Keratinocyte (primary cell): ENCODE measurements at regions not wholly inside any gene's neighbourhood (a gene's known extent, or its start where the extent isn't known, plus 50 kb on each side); places are given as distances from the start of the nearest gene placed in this dataset.

ENCODE experiments used
- DNase-seq: peaks from one replicate; pipeline ENCODE4 v3.0.0-alpha.2; 2011; ENCODE audit warnings: low read depth, missing footprints, low spot score
- FAIRE-seq: peaks from 2 replicates; lab custom pipeline; 2011; peaks lifted over from hg19 to GRCh38; lab: Jason Lieb, UNC
- H2AFZ ChIP-seq: 2 replicates; pipeline ENCODE4 v1.6.0; 2012; ENCODE audit warnings: low read length, control low read depth, inconsistent platforms; ENCODE audit not compliant: control insufficient read depth
- H3K27ac ChIP-seq: 2 replicates; pipeline ENCODE4 v1.5.1; 2011; ENCODE audit warnings: low read length; ENCODE audit not compliant: control insufficient read depth, insufficient read depth
- H3K27me3 ChIP-seq: 3 replicates; pipeline ENCODE4 v1.6.0; 2011; ENCODE audit warnings: low read length; ENCODE audit not compliant: control insufficient read depth, insufficient read depth; ENCODE audit errors: extremely low read depth
- H3K36me3 ChIP-seq, 2 experiments: 2 replicates in 1 of 2; 3 replicates in 1 of 2; pipeline ENCODE4 v1.5.1; 2011; ENCODE audit warnings: low read length in 2 of 2, mild to moderate bottlenecking in 1 of 2; ENCODE audit not compliant: control insufficient read depth in 2 of 2, insufficient read depth in 2 of 2; ENCODE audit errors: extremely low read depth in 1 of 2
- H3K4me1 ChIP-seq: 3 replicates; pipeline ENCODE4 v1.5.1; 2011; ENCODE audit warnings: low read length; ENCODE audit not compliant: control insufficient read depth, insufficient read depth; ENCODE audit errors: extremely low read depth
- H3K4me2 ChIP-seq: 3 replicates; pipeline ENCODE4 v1.6.0; 2011; ENCODE audit warnings: low read depth, low read length; ENCODE audit not compliant: control insufficient read depth, insufficient read depth; ENCODE audit errors: extremely low read depth
- H3K4me3 ChIP-seq, 3 experiments: fragments of 200-600 bp in 1 of 3; sonication (generic) in 1 of 3; 2 replicates in 2 of 3; 3 replicates in 1 of 3; pipeline ENCODE4 v1.5.1; 2011 to 2016; ENCODE audit warnings: low read length in 3 of 3, mild to moderate bottlenecking in 3 of 3, control low read depth in 2 of 3, inconsistent platforms in 1 of 3, low read depth in 1 of 3, mixed read lengths in 1 of 3, mixed run types in 1 of 3, moderate library complexity in 1 of 3; ENCODE audit not compliant: control insufficient read depth in 2 of 3, insufficient read depth in 2 of 3; ENCODE audit errors: extremely low read depth in 1 of 3
- H3K79me2 ChIP-seq: 2 replicates; pipeline ENCODE4 v1.6.0; 2012; ENCODE audit warnings: low read length; ENCODE audit not compliant: control insufficient read depth, insufficient read depth
- H3K9ac ChIP-seq: 3 replicates; pipeline ENCODE4 v1.6.0; 2011; ENCODE audit warnings: low read length; ENCODE audit not compliant: control insufficient read depth, insufficient read depth; ENCODE audit errors: extremely low read depth
- H3K9me1 ChIP-seq: 3 replicates; pipeline ENCODE4 v1.6.0; 2011; ENCODE audit warnings: low read length; ENCODE audit not compliant: control insufficient read depth, insufficient read depth; ENCODE audit errors: extremely low read depth
- H3K9me3 ChIP-seq: 2 replicates; pipeline ENCODE4 v1.5.1; 2012; ENCODE audit warnings: low read depth, low read length; ENCODE audit not compliant: control insufficient read depth
- H4K20me1 ChIP-seq: 3 replicates; pipeline ENCODE4 v1.6.0; 2011; ENCODE audit warnings: low read length; ENCODE audit not compliant: control insufficient read depth, insufficient read depth; ENCODE audit errors: extremely low read depth
- EZH2 ChIP-seq: IDR thresholded peaks from one replicate; pipeline ENCODE4 v1.6.1; 2012; ENCODE audit warnings: inconsistent platforms, mild to moderate bottlenecking, low read length, moderate library complexity
- dilution Hi-C: fragments of 300-500 bp; cut with MboI; formaldehyde crosslinking; loops from one replicate; pipeline ENCODE4 v1.7.0; 2020; ENCODE audit warnings: low sequenced_read_pairs; ENCODE audit not compliant: extremely low pct_ligation_motif_present
- TF ChIP-seq, protein P1 (sequence below), 3 experiments: IDR thresholded peaks in 1 of 3; conservative IDR thresholded peaks in 1 of 3; optimal IDR thresholded peaks in 1 of 3; 2 replicates in 2 of 3; 3 replicates in 1 of 3; pipeline versions ENCODE3 to v1.5.1; 2011; ENCODE audit warnings: low read length in 3 of 3, mild to moderate bottlenecking in 3 of 3, moderate library complexity in 2 of 3, control low read depth in 1 of 3, inconsistent platforms in 1 of 3; ENCODE audit not compliant: insufficient read depth in 2 of 3; ENCODE audit errors: extremely low read depth in 1 of 3

- peak overlapping the region; percentile 92 for H3K27ac ChIP-seq
These were observed 264.7 kb downstream of the DLL1 start for GRCh38 chr6:170025935-170026750.

DNA sequence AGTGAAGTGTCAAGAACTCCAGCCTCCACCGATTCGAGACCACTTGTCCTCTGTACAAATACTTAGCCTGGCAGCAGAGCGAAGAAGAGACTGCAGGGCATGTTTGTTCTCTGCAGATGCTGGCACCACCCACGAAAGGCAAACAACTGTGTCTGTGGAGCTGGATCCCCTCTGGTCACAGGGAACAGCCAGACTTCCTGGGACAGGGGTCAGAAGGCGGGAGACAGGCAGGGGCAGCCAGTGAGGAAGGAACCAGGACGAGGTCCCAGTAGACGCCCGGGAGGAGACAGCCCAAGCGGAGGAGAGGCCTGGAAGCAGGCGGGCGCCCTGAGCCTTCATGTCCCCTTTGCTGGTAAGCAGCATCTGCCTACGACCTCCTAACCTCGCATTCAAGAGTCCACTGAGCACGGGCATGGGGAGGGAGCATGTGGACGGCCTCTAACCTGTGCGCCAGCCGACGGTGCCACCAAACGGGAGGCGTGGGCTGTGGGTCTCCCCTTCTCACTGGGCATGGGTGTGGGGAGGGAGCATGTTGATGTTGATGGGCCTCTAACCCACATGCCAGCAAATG, 265.5 kb downstream of the DLL1 start:
- no peaks in the 10 kb centered on the region for H3K79me2 ChIP-seq
- TF ChIP-seq, protein P1, sequence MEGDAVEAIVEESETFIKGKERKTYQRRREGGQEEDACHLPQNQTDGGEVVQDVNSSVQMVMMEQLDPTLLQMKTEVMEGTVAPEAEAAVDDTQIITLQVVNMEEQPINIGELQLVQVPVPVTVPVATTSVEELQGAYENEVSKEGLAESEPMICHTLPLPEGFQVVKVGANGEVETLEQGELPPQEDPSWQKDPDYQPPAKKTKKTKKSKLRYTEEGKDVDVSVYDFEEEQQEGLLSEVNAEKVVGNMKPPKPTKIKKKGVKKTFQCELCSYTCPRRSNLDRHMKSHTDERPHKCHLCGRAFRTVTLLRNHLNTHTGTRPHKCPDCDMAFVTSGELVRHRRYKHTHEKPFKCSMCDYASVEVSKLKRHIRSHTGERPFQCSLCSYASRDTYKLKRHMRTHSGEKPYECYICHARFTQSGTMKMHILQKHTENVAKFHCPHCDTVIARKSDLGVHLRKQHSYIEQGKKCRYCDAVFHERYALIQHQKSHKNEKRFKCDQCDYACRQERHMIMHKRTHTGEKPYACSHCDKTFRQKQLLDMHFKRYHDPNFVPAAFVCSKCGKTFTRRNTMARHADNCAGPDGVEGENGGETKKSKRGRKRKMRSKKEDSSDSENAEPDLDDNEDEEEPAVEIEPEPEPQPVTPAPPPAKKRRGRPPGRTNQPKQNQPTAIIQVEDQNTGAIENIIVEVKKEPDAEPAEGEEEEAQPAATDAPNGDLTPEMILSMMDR (optimal IDR thresholded peaks at IDR 0.05 in 1 of 3, IDR thresholded peaks at IDR 0.05 in 1 of 3, conservative IDR thresholded peaks at IDR 0.05 in 1 of 3; ENCODE audit: extremely low read depth in 1 of 3, insufficient read depth in 2 of 3, low read length in 3 of 3), result no peak
- TF ChIP-seq EZH2, result no peak
- H3K27ac ChIP-seq, result no peak overlapping the region
- H2AFZ ChIP-seq, result no peak overlapping the region
- dilution Hi-C loops, result no loop called here
- H3K4me3 ChIP-seq, result no peak overlapping the region
- H3K9me3 ChIP-seq, result no peaks in the 10 kb centered on the region
- H3K4me1 ChIP-seq, result peaks cover 24% of the 10 kb centered on the region
- peak; percentile 39 for FAIRE-seq
- no peak overlapping the region for H3K9ac ChIP-seq
- H4K20me1 ChIP-seq, result no peaks in the 10 kb centered on the region
- H3K9me1 ChIP-seq, result no peaks in the 10 kb centered on the region
- H3K27me3 ChIP-seq, result no peaks in the 10 kb centered on the region
- no peak overlapping the region for H3K4me2 ChIP-seq
- DNase-seq, result no peak
- no peaks in the 10 kb centered on the region for H3K36me3 ChIP-seq

More at GRCh38 chr6:170025935-170026750, 264.7 kb downstream of the DLL1 start:
- Histone ChIP-seq H3K4me2 (peak overlapping the region; percentile 59), H3K79me2 (no peaks in the 10 kb centered on the region), H3K36me3 (no peaks in the 10 kb centered on the region), H3K4me3 (no peak overlapping the region), H3K4me1 (peaks cover 24% of the 10 kb centered on the region), H3K27me3 (no peaks in the 10 kb centered on the region), H4K20me1 (no peaks in the 10 kb centered on the region), H3K9me3 (no peaks in the 10 kb centered on the region), H3K9me1 (no peaks in the 10 kb centered on the region), H3K9ac (peak overlapping the region; percentile 45), H2AFZ (no peak overlapping the region)
- FAIRE-seq, result peak; percentile 96
- DNase-seq, result peak; percentile 99
- TF ChIP-seq EZH2, result no peak
- TF ChIP-seq, protein P1 (optimal IDR thresholded peaks at IDR 0.05 in 1 of 3, IDR thresholded peaks at IDR 0.05 in 1 of 3, conservative IDR thresholded peaks at IDR 0.05 in 1 of 3; ENCODE audit: extremely low read depth in 1 of 3, insufficient read depth in 2 of 3, low read length in 3 of 3), result no peak
- dilution Hi-C loops, result no loop called here
